MM.1S (cell line): ENCODE measurements at regions not wholly inside any gene's neighbourhood (a gene's known extent, or its start where the extent isn't known, plus 50 kb on each side); places are given as distances from the start of the nearest gene placed in this dataset.
"Not testable (repeated sequence)": the region's sequence is repeated elsewhere in the genome, so short reads cannot be mapped to it uniquely, and the experiment has no call there.

Source experiments
- EZH2 ChIP-seq: fragments of 300-600 bp; sonication (generic); optimal IDR thresholded peaks from 2 replicates; pipeline ENCODE3; 2017; ENCODE audit warnings: low read depth, mild to moderate bottlenecking, antibody characterized with exemption, low read length, mixed read lengths
- EZH2phosphoT487 ChIP-seq: fragments of 300-600 bp; sonication (generic); IDR thresholded peaks from 2 replicates; pipeline ENCODE4 v1.6.1; 2018; ENCODE audit warnings: antibody characterized with exemption, low read length
- TF ChIP-seq, protein P1 (sequence below): fragments of 300-600 bp; sonication (generic); IDR thresholded peaks from 2 replicates; pipeline ENCODE4 v1.5.1; 2016; ENCODE audit warnings: antibody characterized with exemption, low read length, mixed read lengths

GRCh38 chr7:39765833-39766232 lies 142.5 kb downstream of the RALA start:
- TF ChIP-seq, protein P1, sequence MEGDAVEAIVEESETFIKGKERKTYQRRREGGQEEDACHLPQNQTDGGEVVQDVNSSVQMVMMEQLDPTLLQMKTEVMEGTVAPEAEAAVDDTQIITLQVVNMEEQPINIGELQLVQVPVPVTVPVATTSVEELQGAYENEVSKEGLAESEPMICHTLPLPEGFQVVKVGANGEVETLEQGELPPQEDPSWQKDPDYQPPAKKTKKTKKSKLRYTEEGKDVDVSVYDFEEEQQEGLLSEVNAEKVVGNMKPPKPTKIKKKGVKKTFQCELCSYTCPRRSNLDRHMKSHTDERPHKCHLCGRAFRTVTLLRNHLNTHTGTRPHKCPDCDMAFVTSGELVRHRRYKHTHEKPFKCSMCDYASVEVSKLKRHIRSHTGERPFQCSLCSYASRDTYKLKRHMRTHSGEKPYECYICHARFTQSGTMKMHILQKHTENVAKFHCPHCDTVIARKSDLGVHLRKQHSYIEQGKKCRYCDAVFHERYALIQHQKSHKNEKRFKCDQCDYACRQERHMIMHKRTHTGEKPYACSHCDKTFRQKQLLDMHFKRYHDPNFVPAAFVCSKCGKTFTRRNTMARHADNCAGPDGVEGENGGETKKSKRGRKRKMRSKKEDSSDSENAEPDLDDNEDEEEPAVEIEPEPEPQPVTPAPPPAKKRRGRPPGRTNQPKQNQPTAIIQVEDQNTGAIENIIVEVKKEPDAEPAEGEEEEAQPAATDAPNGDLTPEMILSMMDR, result not testable (repeated sequence)
- TF ChIP-seq EZH2, EZH2phosphoT487: not testable (repeated sequence)
